ENCODE measurements at regions not wholly inside any gene's neighbourhood (a gene's known extent, or its start where the extent isn't known, plus 50 kb on each side); places are given as distances from the start of the nearest gene placed in this dataset.

DNA sequence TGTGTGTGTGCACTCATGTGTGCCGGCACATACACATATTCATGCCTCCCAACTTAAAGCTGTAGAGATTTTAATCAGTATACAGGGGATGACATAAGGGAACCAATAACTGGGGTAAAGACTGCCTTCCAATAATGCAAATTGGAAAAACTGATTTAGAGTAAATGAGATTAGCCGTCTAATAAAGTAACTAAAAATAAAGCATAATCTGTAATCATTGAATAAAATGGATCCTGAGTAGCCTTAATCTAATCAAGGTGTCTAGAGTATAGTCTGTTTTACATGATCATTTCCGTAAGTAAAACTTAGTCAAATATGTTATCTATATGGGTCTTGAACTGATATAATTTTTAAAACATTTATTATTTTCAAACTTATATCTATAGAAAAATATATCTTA lies 925.8 kb downstream of the FSTL5 start:
- DNase-seq (ENCODE audit: extremely low spot score, unreplicated experiment): no peak
- H3K4me1 Mint-ChIP-seq (ENCODE audit: unreplicated experiment): no peaks in the 10 kb centered on the region
- TF ChIP-seq, protein P1, sequence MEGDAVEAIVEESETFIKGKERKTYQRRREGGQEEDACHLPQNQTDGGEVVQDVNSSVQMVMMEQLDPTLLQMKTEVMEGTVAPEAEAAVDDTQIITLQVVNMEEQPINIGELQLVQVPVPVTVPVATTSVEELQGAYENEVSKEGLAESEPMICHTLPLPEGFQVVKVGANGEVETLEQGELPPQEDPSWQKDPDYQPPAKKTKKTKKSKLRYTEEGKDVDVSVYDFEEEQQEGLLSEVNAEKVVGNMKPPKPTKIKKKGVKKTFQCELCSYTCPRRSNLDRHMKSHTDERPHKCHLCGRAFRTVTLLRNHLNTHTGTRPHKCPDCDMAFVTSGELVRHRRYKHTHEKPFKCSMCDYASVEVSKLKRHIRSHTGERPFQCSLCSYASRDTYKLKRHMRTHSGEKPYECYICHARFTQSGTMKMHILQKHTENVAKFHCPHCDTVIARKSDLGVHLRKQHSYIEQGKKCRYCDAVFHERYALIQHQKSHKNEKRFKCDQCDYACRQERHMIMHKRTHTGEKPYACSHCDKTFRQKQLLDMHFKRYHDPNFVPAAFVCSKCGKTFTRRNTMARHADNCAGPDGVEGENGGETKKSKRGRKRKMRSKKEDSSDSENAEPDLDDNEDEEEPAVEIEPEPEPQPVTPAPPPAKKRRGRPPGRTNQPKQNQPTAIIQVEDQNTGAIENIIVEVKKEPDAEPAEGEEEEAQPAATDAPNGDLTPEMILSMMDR (IDR thresholded peaks at IDR 0.05): no peak
- no peak overlapping the region for H3K27ac Mint-ChIP-seq (ENCODE audit: unreplicated experiment)
- no peaks in the 10 kb centered on the region for H3K36me3 Mint-ChIP-seq (ENCODE audit: unreplicated experiment)
- no peaks in the 10 kb centered on the region for H3K9me3 Mint-ChIP-seq (ENCODE audit: unreplicated experiment)
- H3K27me3 Mint-ChIP-seq (ENCODE audit: unreplicated experiment): no peaks in the 10 kb centered on the region
- H3K4me3 Mint-ChIP-seq (ENCODE audit: unreplicated experiment): no peak overlapping the region

DNA sequence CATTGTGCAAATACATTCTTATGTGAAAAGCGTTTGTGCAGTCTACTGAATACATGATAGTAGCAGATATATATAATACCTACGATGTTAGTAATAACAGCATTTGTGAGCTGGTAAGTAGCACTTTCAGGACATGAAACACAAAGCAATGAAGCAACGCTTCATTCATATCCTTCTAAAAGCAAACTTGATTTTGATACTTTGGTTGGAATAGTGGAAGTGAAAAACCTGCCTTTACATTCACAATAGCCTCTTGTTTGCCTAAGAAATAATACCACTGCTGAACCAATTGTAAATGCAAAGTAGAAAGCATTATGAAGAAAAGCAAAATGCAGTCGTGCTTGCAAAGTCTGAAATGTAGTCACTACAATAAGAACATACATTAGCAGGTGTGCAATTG lies 926.3 kb downstream of the FSTL5 start:
- no peaks in the 10 kb centered on the region for H3K36me3 Mint-ChIP-seq (ENCODE audit: unreplicated experiment)
- TF ChIP-seq, protein P1 (IDR thresholded peaks at IDR 0.05): no peak
- no peak overlapping the region for H3K27ac Mint-ChIP-seq (ENCODE audit: unreplicated experiment)
- DNase-seq (ENCODE audit: extremely low spot score, unreplicated experiment): no peak
- no peaks in the 10 kb centered on the region for H3K4me1 Mint-ChIP-seq (ENCODE audit: unreplicated experiment)
- H3K27me3 Mint-ChIP-seq (ENCODE audit: unreplicated experiment): no peaks in the 10 kb centered on the region
- no peak overlapping the region for H3K4me3 Mint-ChIP-seq (ENCODE audit: unreplicated experiment)
- H3K9me3 Mint-ChIP-seq (ENCODE audit: unreplicated experiment): no peaks in the 10 kb centered on the region

DNA sequence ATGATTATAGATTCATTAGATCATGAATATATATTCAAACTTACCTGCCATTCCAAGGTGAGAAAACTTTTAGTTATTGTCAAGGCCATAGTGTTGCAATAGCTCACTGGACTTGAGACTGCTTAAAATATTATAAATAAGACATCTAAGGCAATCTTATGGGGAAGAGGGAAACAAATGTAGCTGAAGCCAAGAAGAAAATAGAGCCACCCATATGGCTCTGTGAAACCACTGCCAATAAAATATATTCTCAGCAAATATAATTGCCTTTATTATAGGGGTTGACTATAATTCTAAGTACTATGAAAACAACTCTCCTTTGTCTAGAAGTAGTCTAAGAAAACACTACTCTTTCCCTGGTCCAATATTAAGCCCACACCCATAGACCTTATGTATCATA lies 938.5 kb downstream of the FSTL5 start:
- H3K27ac Mint-ChIP-seq (ENCODE audit: unreplicated experiment): no peak overlapping the region
- H3K27me3 Mint-ChIP-seq (ENCODE audit: unreplicated experiment): peaks cover 2% of the 10 kb centered on the region
- H3K4me3 Mint-ChIP-seq (ENCODE audit: unreplicated experiment): no peak overlapping the region
- peaks cover 13% of the 10 kb centered on the region for H3K9me3 Mint-ChIP-seq (ENCODE audit: unreplicated experiment)
- DNase-seq (ENCODE audit: extremely low spot score, unreplicated experiment): no peak
- H3K36me3 Mint-ChIP-seq (ENCODE audit: unreplicated experiment): no peaks in the 10 kb centered on the region
- no peaks in the 10 kb centered on the region for H3K4me1 Mint-ChIP-seq (ENCODE audit: unreplicated experiment)
- TF ChIP-seq, protein P1 (IDR thresholded peaks at IDR 0.05): no peak

DNA sequence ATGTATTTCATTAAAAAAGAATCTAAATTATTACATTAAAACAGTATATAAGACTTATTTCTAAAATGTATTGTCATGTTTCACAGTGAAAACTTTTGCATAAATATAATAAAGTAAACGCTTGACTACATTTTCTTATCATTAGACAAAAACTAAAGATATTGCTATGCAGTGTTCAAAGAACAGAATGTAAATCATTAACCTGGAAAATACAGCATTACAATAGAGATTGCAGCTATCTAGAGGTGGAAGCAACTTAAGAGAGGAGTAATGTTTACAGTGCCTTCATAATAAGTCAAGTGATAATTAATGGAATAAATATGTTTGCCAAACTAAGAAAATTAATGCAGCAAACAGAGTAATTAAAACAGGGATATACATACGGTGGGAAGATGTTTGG lies 940.9 kb downstream of the FSTL5 start:
- peaks cover 12% of the 10 kb centered on the region for H3K9me3 Mint-ChIP-seq (ENCODE audit: unreplicated experiment)
- H3K27ac Mint-ChIP-seq (ENCODE audit: unreplicated experiment): no peak overlapping the region
- H3K36me3 Mint-ChIP-seq (ENCODE audit: unreplicated experiment): no peaks in the 10 kb centered on the region
- TF ChIP-seq, protein P1 (IDR thresholded peaks at IDR 0.05): no peak
- no peak for DNase-seq (ENCODE audit: extremely low spot score, unreplicated experiment)
- H3K4me3 Mint-ChIP-seq (ENCODE audit: unreplicated experiment): no peak overlapping the region
- H3K27me3 Mint-ChIP-seq (ENCODE audit: unreplicated experiment): peaks cover 2% of the 10 kb centered on the region
- no peaks in the 10 kb centered on the region for H3K4me1 Mint-ChIP-seq (ENCODE audit: unreplicated experiment)

DNA sequence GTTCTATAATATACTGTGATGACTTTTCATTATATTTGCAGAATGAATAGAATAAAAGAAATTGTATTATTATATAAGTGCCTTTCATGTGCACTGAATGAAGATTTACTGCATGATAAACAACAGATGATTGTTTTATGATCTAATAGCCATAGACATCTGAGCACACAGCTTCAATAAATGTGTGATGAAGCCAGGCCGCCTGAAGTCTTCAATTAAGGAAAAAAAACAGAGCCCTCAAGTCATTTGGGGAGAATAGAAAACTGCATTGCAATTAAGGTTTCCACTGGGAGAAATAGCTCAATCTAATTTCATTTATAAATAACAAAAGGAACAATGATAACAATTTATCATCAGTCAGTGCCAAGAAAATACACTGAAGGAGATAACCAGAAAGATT lies 955.2 kb downstream of the FSTL5 start:
- Mint-ChIP-seq H3K27ac (ENCODE audit: unreplicated experiment) (no peak overlapping the region), H3K27me3 (ENCODE audit: unreplicated experiment) (no peaks in the 10 kb centered on the region), H3K9me3 (ENCODE audit: unreplicated experiment) (peaks cover 18% of the 10 kb centered on the region), H3K4me1 (ENCODE audit: unreplicated experiment) (no peaks in the 10 kb centered on the region), H3K4me3 (ENCODE audit: unreplicated experiment) (no peak overlapping the region), H3K36me3 (ENCODE audit: unreplicated experiment) (no peaks in the 10 kb centered on the region)
- DNase-seq (ENCODE audit: extremely low spot score, unreplicated experiment): no peak
- TF ChIP-seq, protein P1 (IDR thresholded peaks at IDR 0.05): no peak

Measured in osteocyte (in vitro differentiated cells).